Skeletal muscle tissue (tissue), 3 donors: ENCODE measurements at regions not wholly inside any gene's neighbourhood (a gene's known extent, or its start where the extent isn't known, plus 50 kb on each side); places are given as distances from the start of the nearest gene placed in this dataset.

Experiments
- H3K27ac ChIP-seq: one replicate; pipeline ENCODE4 v1.7.0; 2013; ENCODE audit warnings: mild to moderate bottlenecking, low read depth, low read length, inconsistent platforms
- H3K27me3 ChIP-seq, 3 donors: one replicate each; pipeline ENCODE4 v1.7.0; 2013; ENCODE audit warnings: low read length in 3 of 3; ENCODE audit not compliant: control insufficient read depth in 3 of 3, insufficient read depth in 3 of 3
- H3K36me3 ChIP-seq, 3 donors: one replicate each; pipeline ENCODE4 v1.7.0; 2013; ENCODE audit warnings: low read length in 3 of 3; ENCODE audit not compliant: control insufficient read depth in 3 of 3, insufficient read depth in 3 of 3
- H3K4me1 ChIP-seq, 3 donors: one replicate each; pipeline ENCODE4 v1.7.0; 2013; ENCODE audit warnings: low read length in 3 of 3, mild to moderate bottlenecking in 3 of 3; ENCODE audit not compliant: control insufficient read depth in 3 of 3, insufficient read depth in 3 of 3
- H3K4me3 ChIP-seq, 3 donors: one replicate each; pipeline ENCODE4 v1.7.0; 2013; ENCODE audit warnings: low read length in 3 of 3
- H3K9ac ChIP-seq, 3 donors: one replicate each; pipeline ENCODE4 v1.7.0; 2013; ENCODE audit warnings: low read length in 3 of 3, mild to moderate bottlenecking in 3 of 3, moderate library complexity in 2 of 3, low read depth in 1 of 3
- H3K9me3 ChIP-seq, 3 donors: one replicate each; pipeline ENCODE4 v1.7.0; 2013; ENCODE audit warnings: low read length in 3 of 3; ENCODE audit not compliant: control insufficient read depth in 3 of 3
- donor health status: Osteomylitis.

GRCh38 chr2:150759106-150759505 lies 271.6 kb upstream of the RND3 start:
- Histone ChIP-seq H3K4me3 (no peak overlapping the region), H3K9ac (no peak overlapping the region), H3K4me1 (no peaks in the 10 kb centered on the region), H3K9me3 (no peaks in the 10 kb centered on the region), H3K27ac (no peak overlapping the region), H3K36me3 (no peaks in the 10 kb centered on the region), H3K27me3 (no peaks in the 10 kb centered on the region)

DNA sequence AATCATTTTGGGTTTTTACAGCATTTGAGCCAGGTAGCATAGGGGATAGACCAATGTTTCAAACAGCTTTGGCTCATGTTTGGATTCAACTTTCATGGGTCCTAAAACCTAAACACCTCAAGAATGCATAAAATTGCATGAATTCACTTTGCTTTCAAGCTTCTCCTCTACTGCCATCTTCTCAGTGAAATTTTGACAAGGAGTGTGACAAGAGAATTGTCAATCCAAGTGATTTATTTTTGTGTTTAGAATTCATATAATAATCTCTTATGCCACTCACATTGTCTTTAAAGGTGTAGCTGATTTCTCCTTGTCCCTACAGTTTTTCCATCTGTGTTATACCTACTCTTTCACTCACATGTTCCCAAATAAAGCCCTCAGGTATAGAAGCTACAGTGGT lies 264.8 kb upstream of the RND3 start:
- Histone ChIP-seq H3K27ac (no peak overlapping the region), H3K27me3 (no peaks in the 10 kb centered on the region), H3K9ac (no peak overlapping the region), H3K9me3 (no peaks in the 10 kb centered on the region), H3K36me3 (no peaks in the 10 kb centered on the region), H3K4me1 (no peaks in the 10 kb centered on the region), H3K4me3 (no peak overlapping the region)

DNA sequence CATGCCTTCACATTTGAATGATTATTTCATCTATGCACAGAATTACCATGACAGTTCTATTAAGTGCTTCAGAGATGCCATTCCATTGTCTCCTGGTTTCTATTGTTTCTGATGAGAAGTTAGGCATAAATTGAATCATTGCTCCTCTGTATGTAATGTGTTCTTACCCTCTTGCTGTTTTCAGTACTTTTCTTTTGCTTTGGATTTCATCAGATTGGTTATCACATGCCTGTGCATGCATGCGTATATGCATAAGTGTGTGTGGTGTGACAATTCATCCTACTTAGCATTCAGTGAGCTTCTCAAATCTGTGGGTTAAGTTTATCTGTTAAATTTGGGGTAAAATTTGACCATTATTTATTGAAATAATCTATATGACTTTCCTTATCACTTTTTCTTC lies 263.3 kb upstream of the RND3 start:
- Histone ChIP-seq H3K27ac (no peak overlapping the region), H3K9ac (no peak overlapping the region), H3K9me3 (no peaks in the 10 kb centered on the region), H3K36me3 (no peaks in the 10 kb centered on the region), H3K4me1 (no peaks in the 10 kb centered on the region), H3K4me3 (no peak overlapping the region), H3K27me3 (no peaks in the 10 kb centered on the region)

DNA sequence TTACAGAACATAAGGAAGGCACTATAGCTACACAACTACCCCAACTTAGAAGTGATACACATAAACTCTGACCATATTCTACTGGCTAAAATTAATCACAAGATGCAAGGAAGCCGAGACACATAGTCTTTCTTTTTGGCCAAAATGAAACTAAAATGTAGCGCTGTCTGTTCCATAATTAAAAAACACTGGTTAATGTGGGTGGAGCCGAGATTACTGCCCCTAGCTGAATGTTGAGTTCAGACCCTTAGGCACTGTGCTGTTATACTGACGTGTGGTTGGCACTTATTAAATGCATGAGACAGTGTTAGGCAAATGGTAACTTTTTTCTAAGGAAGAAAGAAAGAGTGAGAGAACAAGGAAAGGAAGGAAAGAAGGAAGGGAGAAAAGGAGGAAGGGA lies 254.6 kb upstream of the RND3 start:
- no peaks in the 10 kb centered on the region for H3K9me3 ChIP-seq
- H3K9ac ChIP-seq: no peak overlapping the region
- no peak overlapping the region for H3K27ac ChIP-seq
- no peaks in the 10 kb centered on the region for H3K36me3 ChIP-seq
- H3K27me3 ChIP-seq: no peaks in the 10 kb centered on the region
- H3K4me3 ChIP-seq: no peak overlapping the region
- no peaks in the 10 kb centered on the region for H3K4me1 ChIP-seq

DNA sequence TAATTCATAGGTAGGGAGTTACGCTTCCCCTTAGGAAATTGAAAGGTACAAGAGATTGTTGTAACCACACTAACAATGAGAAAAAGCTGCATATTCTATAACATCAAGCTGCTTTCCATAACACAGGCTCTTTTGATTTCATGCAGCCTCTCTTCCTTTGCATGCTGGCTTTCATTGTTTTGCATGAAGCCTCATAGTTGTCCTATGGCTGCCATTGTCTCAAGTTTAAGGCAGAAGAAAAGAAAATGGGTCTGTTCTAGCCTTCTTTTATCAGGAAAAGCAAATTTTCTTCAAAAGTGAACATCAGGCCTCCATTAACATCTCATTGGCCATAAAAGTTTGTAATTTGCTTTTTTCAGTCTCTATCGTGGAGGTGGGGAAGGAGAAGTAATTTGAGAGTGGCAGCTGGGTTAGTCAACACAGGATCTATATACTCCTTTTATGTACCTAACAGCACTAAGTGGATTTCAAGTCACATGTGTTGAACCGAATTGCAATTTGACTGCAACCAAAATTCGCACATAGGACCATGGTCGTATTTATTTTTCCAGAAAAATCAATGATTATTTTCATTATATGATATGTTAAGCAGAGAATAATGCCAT lies 248.5 kb upstream of the RND3 start:
- Histone ChIP-seq H3K4me3 (no peak overlapping the region), H3K9me3 (no peaks in the 10 kb centered on the region), H3K27me3 (no peaks in the 10 kb centered on the region), H3K36me3 (no peaks in the 10 kb centered on the region), H3K4me1 (no peaks in the 10 kb centered on the region), H3K27ac (no peak overlapping the region), H3K9ac (no peak overlapping the region)

DNA sequence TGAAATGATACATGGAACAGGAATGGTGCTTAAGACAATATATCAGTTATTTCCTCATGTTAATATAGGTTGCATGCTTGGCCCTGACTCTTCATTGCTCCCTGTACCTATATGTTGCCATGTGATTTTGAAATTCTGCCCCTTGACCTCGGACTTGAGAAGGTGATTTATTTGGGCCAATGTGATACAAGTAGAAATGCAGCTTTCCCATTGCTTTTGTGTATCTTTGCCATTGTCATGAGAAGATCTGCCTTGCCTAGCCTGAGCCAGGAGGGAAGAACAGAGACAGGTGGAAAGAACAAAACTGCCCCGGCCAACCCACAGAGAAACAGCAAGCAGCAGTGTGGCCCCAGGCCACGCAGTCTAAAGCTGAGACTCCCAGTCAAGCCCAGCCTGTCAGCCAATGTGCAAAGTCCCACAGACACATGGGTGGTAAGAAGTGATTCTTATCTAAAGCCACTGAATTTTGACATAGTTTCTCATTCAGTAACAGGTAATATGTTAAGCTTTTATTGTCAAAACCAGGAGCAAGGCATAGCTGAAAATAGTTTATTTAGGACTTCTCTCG lies 245.7 kb upstream of the RND3 start:
- Histone ChIP-seq H3K4me1 (no peaks in the 10 kb centered on the region), H3K27me3 (no peaks in the 10 kb centered on the region), H3K27ac (no peak overlapping the region), H3K9ac (no peak overlapping the region), H3K36me3 (no peaks in the 10 kb centered on the region), H3K9me3 (no peaks in the 10 kb centered on the region), H3K4me3 (no peak overlapping the region)

GRCh38 chr2:150732491-150732890 lies 245.0 kb upstream of the RND3 start:
- Histone ChIP-seq H3K9ac (no peak overlapping the region), H3K4me3 (no peak overlapping the region), H3K27me3 (no peaks in the 10 kb centered on the region), H3K9me3 (no peaks in the 10 kb centered on the region), H3K36me3 (no peaks in the 10 kb centered on the region), H3K4me1 (no peaks in the 10 kb centered on the region), H3K27ac (no peak overlapping the region)

GRCh38 chr2:150732064-150732463 lies 244.6 kb upstream of the RND3 start:
- Histone ChIP-seq H3K36me3 (no peaks in the 10 kb centered on the region), H3K9ac (no peak overlapping the region), H3K4me3 (no peak overlapping the region), H3K4me1 (no peaks in the 10 kb centered on the region), H3K9me3 (no peaks in the 10 kb centered on the region), H3K27ac (no peak overlapping the region), H3K27me3 (no peaks in the 10 kb centered on the region)

- Histone ChIP-seq H3K36me3 (no peaks in the 10 kb centered on the region), H3K4me3 (no peak overlapping the region), H3K9me3 (no peaks in the 10 kb centered on the region), H3K27ac (no peak overlapping the region), H3K27me3 (no peaks in the 10 kb centered on the region), H3K4me1 (no peaks in the 10 kb centered on the region), H3K9ac (no peak overlapping the region)
These were observed 242.1 kb upstream of the RND3 start for GRCh38 chr2:150729495-150729955.

DNA sequence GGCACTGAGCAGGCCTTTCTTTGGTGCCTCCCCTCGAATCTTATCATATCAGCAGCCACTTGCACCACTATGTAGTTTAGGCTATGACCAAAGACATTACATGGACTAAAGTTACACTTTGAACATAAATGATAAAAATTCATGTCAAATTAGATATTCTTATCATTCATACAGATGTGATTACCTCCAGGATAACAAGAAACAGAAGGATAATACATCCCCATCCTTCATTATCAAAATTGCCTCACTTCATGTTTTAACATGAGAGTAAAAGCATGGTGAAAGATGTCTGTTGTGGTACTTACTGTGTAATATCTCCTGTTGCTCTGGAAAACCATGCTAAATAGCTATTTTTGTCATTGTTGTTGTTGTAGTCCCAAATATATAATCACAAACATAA lies 230.8 kb upstream of the RND3 start:
- H3K27ac ChIP-seq: no peak overlapping the region
- H3K4me3 ChIP-seq: no peak overlapping the region
- H3K36me3 ChIP-seq: no peaks in the 10 kb centered on the region
- H3K9ac ChIP-seq: no peak overlapping the region
- no peaks in the 10 kb centered on the region for H3K27me3 ChIP-seq
- no peaks in the 10 kb centered on the region for H3K4me1 ChIP-seq
- H3K9me3 ChIP-seq: no peaks in the 10 kb centered on the region
